IMR-90 (cell line): ENCODE measurements at regions not wholly inside any gene's neighbourhood (a gene's known extent, or its start where the extent isn't known, plus 50 kb on each side); places are given as distances from the start of the nearest gene placed in this dataset.

ENCODE experiments used
- BHLHE40 ChIP-seq: fragments of 150-350 bp; IDR thresholded peaks from 2 replicates; pipeline ENCODE4 v1.6.1; 2016; ENCODE audit warnings: mild to moderate bottlenecking, low read depth, low read length
- CEBPB ChIP-seq: IDR thresholded peaks from 2 replicates; pipeline ENCODE4 v1.6.1; 2012; ENCODE audit warnings: low read depth, low read length, improper control_type of control experiment
- CTCF ChIP-seq: conservative IDR thresholded peaks from 2 replicates; pipeline ENCODE4 v1.5.1; 2012; ENCODE audit warnings: mild to moderate bottlenecking, low read depth, low read length, improper control_type of control experiment
- ELK1 ChIP-seq: fragments of 150-350 bp; IDR thresholded peaks from 2 replicates; pipeline ENCODE4 v1.6.1; 2016; ENCODE audit warnings: low read depth, mild to moderate bottlenecking, low read length, moderate library complexity, borderline replicate concordance
- MXI1 ChIP-seq: IDR thresholded peaks from 2 replicates; pipeline ENCODE4 v1.6.1; 2012; ENCODE audit warnings: low read depth, mild to moderate bottlenecking, low read length, moderate library complexity, borderline replicate concordance
- POLR2A ChIP-seq: IDR thresholded peaks from 2 replicates; pipeline ENCODE4 v1.6.1; 2012; ENCODE audit warnings: mild to moderate bottlenecking, low read depth, low read length
- RAD21 ChIP-seq: IDR thresholded peaks from 2 replicates; pipeline ENCODE4 v1.6.1; 2012; ENCODE audit warnings: low read length, improper control_type of control experiment
- SMC3 ChIP-seq: fragments of 150-350 bp; IDR thresholded peaks from 2 replicates; pipeline ENCODE4 v1.6.1; 2016; ENCODE audit warnings: low read depth, mild to moderate bottlenecking, antibody characterized with exemption, low read length, moderate library complexity

DNA sequence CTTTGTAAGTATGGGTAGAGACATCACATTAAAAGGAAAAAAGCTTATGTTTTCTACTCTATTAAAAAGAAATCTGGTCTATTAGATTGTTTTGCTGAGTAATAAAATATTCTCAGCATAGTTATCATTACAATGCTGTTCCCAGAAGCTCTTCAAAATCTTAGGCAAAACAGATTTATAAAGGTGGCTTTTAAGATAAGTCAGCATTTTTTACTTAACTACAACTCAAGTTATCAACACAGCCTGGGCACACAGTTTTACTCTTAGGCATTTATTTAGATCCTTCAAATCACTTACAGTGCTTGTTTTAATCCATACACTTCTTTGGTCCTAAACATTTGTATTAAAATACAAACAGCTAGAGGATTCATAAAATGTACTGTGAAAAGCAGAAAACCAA lies 534.8 kb upstream of the NCAM2 start:
- TF ChIP-seq POLR2A (no peak), CTCF (no peak), BHLHE40 (no peak), ELK1 (no peak), CEBPB (no peak), SMC3 (no peak), RAD21 (no peak), MXI1 (no peak)
